CD4-positive, alpha-beta T cell treated with Interleukin-15 for 4 hours (primary cell): ENCODE measurements at regions not wholly inside any gene's neighbourhood (a gene's known extent, or its start where the extent isn't known, plus 50 kb on each side); places are given as distances from the start of the nearest gene placed in this dataset.

ENCODE experiments used
- DNase-seq: peaks from one replicate; pipeline ENCODE4 v3.0.0-alpha.2; 2020; ENCODE audit warnings: low spot score

DNA sequence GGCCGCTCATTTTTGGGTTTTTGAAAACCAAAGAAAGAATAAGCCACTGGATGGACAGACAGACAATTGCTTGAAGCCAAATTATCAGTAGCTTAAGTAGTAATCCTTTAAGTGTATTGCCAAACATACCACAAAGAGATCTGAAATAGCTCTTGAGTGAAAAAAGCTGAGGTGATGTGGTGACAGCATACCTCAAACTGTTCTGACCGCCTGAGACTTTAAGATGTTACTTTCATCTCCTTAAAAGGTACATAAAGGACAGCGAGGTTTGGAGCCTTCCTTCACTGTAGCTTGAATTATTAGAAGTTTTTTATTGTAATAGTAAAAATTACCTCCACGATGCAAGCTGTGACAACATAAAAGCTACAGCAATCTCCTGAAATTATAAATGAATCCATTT lies 271.5 kb upstream of the FAM241A start:
- DNase-seq: no peak

DNA sequence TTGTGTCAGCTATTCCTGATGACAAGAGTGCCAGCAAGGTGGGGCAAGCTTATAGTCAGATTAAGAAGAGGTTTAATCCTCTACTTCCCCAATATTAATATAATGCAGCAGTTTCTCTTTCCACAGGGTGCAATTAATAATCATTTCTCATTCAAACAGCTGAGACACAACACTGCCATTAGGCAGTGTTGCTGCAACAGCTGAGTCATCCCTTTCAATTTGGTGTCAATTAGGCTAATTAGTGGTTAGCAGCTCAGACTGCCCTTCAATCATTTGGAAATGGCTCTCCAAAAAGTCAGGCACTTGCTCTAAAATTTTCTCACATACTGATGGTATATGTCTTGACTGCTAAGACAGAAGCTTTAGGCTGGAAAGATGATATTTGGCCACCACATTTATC lies 265.7 kb upstream of the FAM241A start:
- no peak for DNase-seq

DNA sequence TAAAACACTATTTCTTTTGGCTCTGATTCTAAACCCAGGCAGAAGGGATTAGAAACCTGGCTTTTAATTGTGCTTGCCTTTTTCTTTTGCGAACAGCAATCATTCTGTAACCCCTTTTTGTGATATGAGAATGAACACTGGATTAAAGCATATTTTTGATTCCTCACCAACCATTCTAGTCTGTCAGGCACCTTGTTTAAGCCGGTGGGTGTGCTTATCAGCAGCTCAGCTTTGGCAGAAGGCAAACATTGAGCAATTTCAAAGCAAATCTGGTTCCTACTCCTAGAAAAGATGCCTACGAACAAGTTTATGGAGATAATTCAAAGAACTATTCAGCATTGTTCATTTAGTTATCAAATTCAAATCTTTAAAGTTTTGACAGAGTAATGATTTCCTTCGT lies 265.1 kb upstream of the FAM241A start:
- no peak for DNase-seq

DNA sequence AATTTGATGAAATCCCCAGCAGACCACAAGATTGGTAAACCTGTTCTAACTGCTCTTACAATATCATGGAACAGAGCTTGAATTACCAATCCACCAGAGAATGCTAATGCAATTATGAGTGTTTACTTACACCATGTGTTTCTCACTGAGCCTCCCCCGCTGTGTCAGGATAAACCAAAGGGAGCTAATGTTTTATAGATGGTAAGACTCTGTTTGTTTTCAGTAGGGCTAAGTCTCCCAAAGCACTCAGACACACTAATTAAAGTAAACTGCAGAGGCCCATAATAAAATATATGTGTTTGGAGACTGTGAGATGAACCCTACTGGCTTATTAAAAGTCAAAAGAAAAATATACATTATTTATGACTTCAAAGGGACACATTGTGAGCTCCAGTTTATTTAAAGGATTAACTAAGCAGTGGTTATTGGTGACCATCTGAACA lies 261.7 kb upstream of the FAM241A start:
- no peak for DNase-seq

DNA sequence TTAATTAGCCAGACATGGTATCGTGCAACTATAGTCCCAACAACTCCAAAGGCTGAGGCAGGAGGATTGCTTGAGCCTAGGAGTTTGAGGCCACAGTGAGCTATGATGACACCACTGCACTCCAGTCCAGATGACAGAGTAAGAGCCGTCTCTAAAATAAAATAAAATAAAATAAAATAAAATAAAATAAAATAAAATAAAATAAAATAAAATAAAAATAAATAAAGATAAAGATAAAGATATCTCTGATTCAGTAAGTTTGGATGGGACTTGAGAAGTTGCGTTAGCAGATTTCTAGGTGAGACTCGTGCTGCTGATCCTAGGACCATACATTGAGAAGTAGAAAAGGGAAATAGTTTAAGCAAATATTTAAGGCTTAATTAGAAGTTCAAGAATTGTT lies 254.8 kb upstream of the FAM241A start:
- no peak for DNase-seq

DNA sequence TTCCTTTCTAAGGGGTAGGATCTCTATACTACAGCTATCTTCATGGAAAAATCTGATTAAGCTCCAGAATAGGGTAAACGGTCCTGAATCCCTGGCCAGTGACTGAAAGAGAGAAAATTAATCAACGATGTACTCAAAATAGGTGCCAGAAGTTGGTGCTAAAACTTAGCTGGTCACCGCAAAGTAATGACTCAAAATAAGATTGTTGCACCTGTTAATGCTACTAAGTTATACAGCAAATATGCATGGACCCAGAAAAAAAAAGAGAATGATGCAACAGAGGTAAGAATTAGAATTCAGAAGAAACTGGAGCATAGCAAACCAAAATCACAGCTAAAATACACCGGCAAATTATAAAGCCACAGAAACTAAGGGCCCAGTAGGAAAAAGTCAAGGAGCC lies 239.7 kb upstream of the FAM241A start:
- DNase-seq: no peak

DNA sequence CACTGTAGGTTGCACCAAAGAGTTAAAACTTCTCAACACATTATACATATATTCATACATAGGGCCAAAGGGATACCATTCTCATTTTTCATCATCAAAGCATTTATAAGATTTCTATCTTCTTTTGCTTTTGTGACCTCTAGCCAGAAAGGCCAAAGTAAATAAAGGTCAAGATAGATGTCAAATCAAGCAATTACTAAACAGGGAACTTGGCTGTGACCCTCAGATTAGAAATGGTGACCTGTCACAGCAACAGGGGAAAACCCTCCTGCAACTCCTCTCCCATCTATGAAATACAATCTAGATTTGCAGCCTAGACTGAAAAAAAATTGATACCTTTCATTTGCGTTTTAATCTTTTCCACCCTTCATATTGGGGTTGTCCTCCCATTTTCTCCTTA lies 225.6 kb upstream of the FAM241A start:
- no peak for DNase-seq

DNA sequence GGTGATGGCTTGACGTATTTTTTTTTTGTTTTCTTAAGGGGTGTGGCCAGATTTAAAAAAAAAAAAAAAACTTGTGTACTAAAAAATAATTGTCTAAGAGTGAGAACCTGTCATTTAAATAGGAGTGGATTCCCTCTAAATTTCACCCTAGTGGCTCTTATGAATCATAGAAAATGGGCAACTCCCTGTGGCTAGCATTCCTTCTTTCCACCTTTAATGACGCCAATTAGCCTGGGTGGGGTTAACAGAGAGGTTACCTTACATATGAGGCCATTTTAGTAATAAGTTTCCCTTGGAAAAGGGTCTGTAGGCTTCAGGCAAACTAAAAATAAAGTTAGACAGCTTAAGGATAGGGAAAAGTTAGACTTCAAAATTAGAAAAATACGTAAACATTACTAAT lies 223.5 kb upstream of the FAM241A start:
- no peak for DNase-seq

DNA sequence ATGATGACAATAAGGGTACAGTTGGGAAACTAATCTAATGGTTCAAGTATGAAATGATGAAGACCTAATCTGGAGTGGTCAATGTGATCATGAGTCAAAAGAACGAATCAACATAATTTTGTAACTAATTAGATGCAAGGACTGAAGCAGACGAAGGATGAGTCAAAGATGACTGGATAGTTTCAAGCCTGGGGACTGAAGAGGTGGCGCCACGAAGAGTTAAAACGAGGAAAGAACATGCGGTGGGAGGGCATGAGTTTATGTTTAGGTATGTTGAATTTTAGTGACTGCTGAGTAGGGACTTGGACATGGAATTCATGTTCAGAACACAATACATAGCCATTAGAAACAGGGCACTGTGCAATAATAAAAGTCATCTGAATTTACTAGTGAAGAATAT lies 221.5 kb upstream of the FAM241A start:
- no peak for DNase-seq

DNA sequence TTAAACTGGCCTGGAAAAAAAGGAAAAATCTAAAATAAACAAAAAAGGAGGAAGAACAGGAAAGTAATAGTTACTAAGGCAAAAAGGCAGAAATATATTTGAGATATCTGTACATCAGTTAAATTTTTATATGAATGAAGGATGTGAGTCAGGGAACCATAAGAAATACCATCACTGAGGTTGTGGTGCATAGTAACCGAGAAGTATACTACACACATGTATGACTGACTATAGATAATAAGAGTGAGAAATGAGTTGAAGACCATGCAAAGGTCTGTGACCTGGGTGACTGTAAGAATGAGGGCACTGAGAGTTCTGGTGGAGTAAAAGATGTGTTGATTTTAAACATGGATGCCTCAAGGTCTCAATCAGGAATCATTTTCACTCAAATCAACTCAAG lies 220.6 kb upstream of the FAM241A start:
- no peak for DNase-seq

DNA sequence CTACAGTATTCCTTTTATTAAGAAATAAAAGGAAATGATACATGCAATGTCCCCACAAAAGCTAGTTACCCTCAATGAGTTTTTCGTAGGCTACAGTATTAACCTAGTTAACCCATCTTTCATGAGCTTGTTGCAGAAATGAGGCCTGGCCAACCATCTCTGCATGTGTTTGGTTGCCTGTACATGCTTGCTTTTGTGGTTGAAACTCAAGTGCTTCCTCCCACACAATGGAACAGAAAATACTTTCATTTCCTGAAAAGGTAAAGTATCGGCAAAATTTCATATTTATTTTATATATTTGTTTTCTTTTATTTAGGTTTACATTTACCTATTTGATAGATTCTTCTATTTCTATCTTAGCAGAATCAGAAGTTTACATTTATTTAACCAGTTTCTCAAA lies 214.6 kb upstream of the FAM241A start:
- no peak for DNase-seq

DNA sequence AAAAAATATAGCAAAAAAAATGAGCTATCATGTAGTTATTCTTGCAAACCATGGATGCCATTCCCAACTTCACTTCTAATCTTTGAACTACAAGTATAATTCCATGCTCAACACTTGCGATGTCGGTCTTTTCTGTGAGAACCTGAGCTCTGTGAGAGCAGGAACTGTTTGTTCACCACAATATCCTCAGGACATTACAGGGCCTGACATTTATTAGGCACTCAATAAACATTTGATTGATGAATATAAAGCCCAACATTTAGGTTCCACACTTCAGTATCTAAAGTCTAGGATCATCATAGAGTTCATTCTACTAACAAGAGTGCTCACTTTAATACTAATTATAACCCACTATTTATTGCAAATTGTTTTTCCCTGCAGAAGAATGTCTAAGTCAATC lies 211.6 kb upstream of the FAM241A start:
- DNase-seq: no peak

DNA sequence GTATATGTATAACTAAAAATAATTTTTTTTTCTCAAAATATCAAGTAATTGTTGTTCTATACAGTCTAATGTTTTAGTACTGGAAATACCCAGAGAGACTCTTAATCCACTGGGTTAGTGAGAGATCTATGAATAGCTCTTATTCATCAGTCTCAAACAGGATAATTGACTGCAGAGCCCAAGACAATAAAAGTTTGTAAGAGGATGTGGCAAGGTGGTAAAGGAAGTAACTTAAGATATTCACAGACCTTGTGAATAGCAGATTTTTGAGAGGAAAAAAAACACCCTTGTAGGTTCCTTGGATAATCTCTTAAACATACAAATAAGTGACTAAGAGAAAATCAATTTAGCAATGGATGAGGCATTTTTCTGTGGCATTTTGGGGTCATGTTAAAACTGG lies 210.9 kb upstream of the FAM241A start:
- DNase-seq: no peak

DNA sequence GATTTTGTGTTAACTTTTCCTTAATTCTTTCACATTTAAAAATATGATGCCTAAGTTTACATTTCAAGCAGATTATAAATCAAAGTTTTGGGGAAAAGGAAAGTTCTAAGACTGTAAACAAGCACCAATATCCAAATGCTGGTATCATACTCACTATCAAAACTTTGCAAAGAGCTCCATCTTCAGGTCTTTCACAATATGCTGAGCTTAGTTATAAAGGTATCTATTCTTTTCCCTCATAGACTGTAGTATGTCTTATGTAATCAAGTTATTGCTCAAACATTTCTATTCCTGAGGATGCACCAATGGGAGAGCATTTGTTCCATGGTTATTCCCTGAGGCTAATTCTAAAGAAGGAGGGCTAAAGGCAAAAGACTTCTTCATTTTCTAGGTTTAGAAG lies 207.9 kb upstream of the FAM241A start:
- DNase-seq: no peak

DNA sequence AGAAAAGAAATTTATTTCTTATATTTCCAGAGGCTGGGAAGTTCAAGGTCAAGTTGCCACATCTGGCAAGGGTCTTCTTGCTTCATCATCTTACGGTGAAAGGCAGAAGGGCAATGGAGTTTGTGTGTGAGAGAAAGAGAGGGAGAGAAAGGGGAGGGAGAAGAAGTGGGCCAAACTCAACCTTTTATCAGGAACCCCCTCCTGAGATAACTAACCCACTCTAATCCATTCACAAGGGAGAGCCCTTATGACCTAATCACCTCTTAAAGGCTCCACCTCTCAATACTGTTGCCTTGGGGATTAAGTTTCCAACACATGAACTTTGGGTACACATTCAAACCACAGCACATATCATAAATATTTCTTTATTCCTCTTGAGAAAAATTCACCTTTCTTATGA lies 203.3 kb upstream of the FAM241A start:
- DNase-seq: no peak

DNA sequence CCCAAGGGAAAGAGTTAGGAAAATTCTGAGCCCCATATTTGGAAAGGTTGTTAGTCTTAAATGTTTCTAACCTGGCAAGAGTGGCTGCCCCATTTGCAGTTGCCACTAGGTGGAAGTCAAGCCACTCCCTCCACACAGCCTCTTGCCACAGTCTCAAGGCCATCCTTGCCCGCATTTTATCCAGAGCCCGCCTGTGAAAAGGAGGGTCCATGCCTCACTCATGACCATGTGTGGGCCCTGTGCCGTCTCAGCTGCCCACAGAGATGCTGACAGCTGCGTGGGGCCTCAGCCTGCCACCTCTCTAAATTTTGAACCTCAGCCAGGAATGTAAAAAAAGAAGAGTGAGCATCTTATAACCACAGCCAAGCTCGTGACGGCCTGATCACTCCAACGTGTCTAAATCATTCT lies 201.5 kb upstream of the FAM241A start:
- DNase-seq: no peak

DNA sequence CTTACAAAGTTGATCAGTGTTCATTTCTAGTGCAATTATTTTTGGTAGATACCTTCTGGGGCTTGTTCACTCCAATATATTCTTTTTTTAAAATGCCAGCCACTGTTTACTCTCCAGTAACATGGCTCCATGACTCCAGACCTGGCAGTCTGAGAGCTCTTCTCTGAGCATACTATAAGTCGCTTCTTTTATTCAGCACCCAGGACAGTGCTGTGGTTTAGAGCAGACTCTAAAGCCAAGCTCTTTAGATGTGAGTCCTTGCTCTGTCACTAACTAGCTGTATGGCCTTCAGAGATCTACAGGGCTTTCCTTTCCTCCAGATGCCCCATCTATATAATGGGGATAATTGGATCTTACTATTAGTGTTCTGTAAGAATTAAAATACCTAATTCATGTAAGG lies 200.2 kb upstream of the FAM241A start:
- no peak for DNase-seq

DNA sequence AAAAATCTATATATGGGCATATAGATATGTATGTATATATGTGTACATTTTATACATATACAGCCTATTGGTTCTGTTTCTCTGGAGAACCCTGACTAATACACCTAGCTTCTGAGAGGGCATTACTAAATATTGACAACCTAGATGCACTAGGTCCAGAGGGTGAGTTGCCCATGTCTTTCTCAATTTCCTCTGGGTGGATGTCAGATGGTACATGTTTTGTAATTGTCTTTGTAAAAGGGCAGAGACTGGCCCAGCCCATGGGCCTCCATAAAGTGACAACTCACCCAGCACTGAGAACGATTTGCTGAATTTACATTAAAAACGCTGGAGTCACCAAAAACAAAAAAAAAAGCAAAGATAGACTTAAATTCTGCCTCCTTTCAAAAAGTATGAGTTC lies 198.5 kb upstream of the FAM241A start:
- no peak for DNase-seq

DNA sequence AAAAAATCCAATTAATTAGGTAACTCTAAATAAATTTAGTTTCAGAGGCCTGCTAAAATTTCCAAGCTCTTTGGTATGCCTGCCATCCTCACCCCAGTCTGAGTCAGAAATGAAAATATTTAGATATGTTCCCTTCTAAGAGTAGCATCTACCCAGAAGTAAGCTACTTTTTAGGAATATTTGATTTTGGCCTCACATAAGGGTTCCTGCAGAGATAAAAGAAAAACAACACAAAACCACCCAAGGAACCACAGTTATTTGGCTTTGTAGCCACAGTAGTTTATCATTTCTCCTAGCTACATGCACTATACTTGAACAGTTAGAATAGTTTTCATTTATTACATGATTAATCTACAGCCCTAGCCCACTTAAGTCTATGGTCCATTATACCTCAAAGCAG lies 192.6 kb upstream of the FAM241A start:
- DNase-seq: no peak

DNA sequence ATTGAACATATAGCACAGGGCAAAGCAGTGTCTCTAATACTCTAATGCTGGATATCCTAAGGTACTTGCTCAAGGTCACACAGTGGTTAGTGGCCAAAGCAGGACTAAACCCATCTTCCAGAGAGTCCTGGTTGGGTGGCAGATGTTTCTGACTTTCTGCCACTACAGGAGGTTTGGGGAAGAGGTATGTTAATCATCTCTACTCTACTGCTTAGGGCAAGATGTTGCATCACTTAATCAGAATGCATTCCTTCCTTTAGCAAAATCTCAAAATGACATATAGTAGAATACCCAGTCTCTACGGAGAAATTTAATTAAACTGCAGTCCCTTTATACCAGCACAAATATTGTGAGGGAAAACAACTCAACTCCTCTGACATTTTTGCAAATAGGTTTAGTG lies 190.7 kb upstream of the FAM241A start:
- DNase-seq: no peak

DNA sequence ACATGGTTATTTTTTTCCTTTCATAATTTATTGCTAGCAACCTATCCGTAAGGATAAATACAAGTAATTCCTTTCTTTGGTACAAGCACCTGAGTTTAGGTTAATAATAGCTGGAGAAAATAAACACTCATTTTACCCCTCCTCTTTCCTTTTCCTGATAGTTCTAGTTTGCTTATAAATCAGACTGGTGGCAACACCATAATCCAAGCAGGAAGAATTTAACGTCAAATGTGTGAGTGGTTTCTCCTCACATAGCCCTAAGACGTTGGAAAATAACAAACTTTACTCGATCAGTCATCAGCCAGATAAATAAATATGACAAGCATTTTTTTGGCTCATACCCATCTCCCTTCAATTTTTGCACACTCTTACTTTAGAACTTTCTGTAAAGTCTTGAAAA lies 190.3 kb upstream of the FAM241A start:
- DNase-seq: no peak

DNA sequence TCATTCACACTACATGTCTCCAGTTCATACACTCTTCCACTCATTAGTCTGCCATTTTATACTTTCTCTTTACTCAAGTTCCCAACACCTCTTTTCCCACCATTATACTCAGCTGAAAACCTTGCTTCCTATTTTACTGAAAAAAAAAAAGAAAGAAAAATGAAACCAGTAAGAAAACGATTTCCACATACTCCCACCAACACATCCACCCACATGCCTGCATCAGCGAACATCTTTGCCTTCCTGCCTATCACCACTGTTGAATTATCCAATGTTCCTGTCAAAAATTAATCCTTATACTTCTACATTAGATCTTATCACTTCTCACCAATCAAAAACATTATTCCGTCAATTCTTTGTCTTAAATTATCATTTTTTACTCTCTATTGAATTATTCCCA lies 188.1 kb upstream of the FAM241A start:
- DNase-seq: no peak

DNA sequence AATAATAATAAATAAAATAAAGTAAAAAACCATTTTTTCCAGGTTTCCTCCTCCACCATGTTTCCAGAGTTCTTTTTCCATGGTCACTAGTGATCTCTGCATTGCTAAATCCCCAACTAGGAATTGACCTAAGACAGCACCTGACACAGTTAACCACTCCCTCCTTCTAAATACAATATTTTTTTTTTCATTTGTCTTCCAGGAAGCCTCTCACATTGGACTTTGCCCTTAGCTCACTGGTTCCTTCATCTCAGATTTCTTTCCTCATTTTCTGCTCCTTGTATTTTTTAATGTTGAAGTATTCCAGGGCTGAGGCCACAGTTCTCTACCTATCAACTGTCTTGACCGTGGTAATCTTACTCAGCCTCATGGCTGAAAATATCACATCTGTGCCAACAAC lies 187.3 kb upstream of the FAM241A start:
- no peak for DNase-seq

DNA sequence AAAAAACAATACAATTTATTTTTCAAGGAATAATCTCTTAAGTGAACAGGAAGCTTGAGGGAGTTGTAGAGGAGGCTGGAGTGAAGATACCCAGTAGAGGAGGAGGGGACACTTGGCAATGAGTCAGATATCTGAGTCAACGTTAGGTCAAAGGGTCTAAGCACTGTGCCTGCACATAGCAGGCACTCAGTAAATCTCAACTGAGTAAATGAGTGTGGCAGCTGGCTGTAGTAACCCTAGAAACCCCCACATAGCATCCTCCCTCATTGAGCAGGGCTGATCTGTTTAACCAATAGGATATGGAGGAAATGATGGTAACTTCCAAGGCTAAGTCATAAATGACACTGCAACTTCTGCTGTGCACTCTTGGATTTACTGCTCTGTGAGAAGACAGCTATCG lies 186.0 kb upstream of the FAM241A start:
- no peak for DNase-seq

DNA sequence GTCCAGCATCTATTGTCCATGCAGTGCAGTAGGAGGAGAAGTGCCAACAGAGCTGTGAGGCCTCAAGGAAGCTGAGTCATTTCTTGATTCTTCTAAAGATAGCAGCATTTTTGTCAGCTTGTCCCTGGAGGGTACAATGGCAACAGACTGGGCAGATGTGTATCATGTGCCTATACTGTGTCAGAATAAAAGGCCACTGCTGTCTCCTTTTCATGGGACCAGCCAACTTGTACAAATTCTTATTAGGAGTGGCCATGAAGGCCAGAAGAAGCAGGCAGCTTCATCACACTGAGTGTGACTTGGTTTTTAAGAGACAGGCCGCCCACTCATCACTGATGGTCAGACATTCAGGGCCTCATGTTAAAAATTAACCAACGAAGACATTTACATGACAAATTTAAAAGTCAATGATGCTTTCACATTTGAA lies 185.0 kb upstream of the FAM241A start:
- DNase-seq: no peak
